Type B pancreatic cell (in vitro differentiated cells): ENCODE measurements at regions not wholly inside any gene's neighbourhood (a gene's known extent, or its start where the extent isn't known, plus 50 kb on each side); places are given as distances from the start of the nearest gene placed in this dataset.

Experiments
- DNase-seq: peaks from one replicate; pipeline ENCODE4 v3.0.0; 2021; ENCODE audit warnings: mixed read lengths; ENCODE audit not compliant: unreplicated experiment; ENCODE audit errors: extremely low spot score
- H3K27ac Mint-ChIP-seq: 2 replicates; pipeline ENCODE4 v1.8.0; 2021; ENCODE audit warnings: mild to moderate bottlenecking, mixed read lengths
- H3K27me3 Mint-ChIP-seq: 2 replicates; pipeline ENCODE4 v1.8.0; 2021; ENCODE audit warnings: mixed read lengths
- H3K36me3 Mint-ChIP-seq: 2 replicates; pipeline ENCODE4 v1.8.0; 2021; ENCODE audit warnings: mixed read lengths
- H3K4me1 Mint-ChIP-seq: one replicate; pipeline ENCODE4 v1.8.0; 2021; ENCODE audit warnings: mixed read lengths; ENCODE audit not compliant: unreplicated experiment
- H3K4me3 Mint-ChIP-seq: 2 replicates; pipeline ENCODE4 v1.8.0; 2021; ENCODE audit warnings: mild to moderate bottlenecking, mixed read lengths
- H3K9me3 Mint-ChIP-seq: 2 replicates; pipeline ENCODE4 v1.8.0; 2021; ENCODE audit warnings: mixed read lengths
- CTCF ChIP-seq: fragments of 200-600 bp; sonication (generic); conservative IDR thresholded peaks from 2 replicates; pipeline ENCODE4 v1.5.0; 2021; ENCODE audit warnings: antibody characterized with exemption, mild to moderate bottlenecking

GRCh38 chr1:82323144-82323841, 522.6 kb downstream of the ADGRL2 start:
- TF ChIP-seq CTCF: no peak
- Mint-ChIP-seq H3K9me3 (peaks cover 4% of the 10 kb centered on the region), H3K27ac (no peak overlapping the region), H3K27me3 (no peaks in the 10 kb centered on the region), H3K4me1 (peaks cover 7% of the 10 kb centered on the region), H3K4me3 (no peak overlapping the region), H3K36me3 (no peaks in the 10 kb centered on the region)
- no peak for DNase-seq

DNA sequence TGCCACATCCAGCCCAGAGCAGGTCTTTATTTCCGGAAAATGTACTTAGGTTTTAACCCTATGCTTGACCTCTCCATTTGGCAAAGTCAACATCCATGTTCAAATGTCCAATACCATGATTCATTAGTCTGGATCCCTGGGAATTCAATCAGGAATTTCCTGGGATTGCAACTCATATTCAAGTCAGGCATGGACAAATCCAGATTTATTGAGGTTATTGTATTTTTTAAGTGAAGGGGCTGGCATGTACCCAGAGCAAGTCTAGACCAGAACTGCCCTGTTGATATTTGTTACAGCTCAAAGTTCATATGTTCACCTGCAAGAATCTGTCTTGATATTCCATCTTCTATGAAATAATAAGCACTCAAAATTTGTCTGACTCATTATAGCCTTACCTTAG, 521.1 kb downstream of the ADGRL2 start:
- Mint-ChIP-seq H3K4me1 (peaks cover 7% of the 10 kb centered on the region), H3K27ac (no peak overlapping the region), H3K9me3 (peaks cover 4% of the 10 kb centered on the region), H3K27me3 (no peaks in the 10 kb centered on the region), H3K36me3 (no peaks in the 10 kb centered on the region), H3K4me3 (no peak overlapping the region)
- no peak for DNase-seq
- TF ChIP-seq CTCF: no peak

DNA sequence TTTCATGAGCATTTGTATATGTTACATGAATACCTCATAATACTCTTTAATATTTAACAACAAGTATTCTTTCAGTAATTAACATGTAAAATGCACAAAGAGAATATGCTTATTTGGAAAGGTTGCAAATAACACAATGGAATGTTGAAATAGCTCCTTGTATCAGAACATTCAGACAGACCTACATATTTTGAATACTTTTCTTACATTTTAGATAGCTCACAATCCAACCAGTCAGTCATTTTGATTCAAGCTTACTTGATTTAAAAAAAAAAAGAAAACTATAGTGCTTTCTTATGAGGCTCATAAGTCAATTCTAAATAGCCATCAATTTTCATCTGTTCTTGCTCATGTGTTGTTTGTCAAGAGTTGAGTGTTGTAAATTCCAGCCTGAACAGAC, 518.8 kb downstream of the ADGRL2 start:
- no peaks in the 10 kb centered on the region for H3K36me3 Mint-ChIP-seq
- TF ChIP-seq CTCF: no peak

GRCh38 chr1:82318921-82319320, 518.2 kb downstream of the ADGRL2 start:
- Mint-ChIP-seq H3K4me3 (no peak overlapping the region), H3K27me3 (no peaks in the 10 kb centered on the region), H3K27ac (no peak overlapping the region), H3K4me1 (peaks cover 3% of the 10 kb centered on the region), H3K9me3 (peaks cover 12% of the 10 kb centered on the region), H3K36me3 (no peaks in the 10 kb centered on the region)
- DNase-seq: no peak
- no peak for TF ChIP-seq CTCF

More for the DNA sequence above, 518.8 kb downstream of the ADGRL2 start:
- DNase-seq: no peak
- Mint-ChIP-seq H3K9me3 (peaks cover 7% of the 10 kb centered on the region), H3K27ac (no peak overlapping the region), H3K27me3 (no peaks in the 10 kb centered on the region), H3K4me1 (peaks cover 3% of the 10 kb centered on the region), H3K4me3 (no peak overlapping the region)

GRCh38 chr1:82318265-82318664, 517.5 kb downstream of the ADGRL2 start:
- TF ChIP-seq CTCF: no peak
- no peaks in the 10 kb centered on the region for H3K4me1 Mint-ChIP-seq
- H3K27ac Mint-ChIP-seq: no peak overlapping the region
- H3K27me3 Mint-ChIP-seq: no peaks in the 10 kb centered on the region
- no peak for DNase-seq
- H3K4me3 Mint-ChIP-seq: no peak overlapping the region
- H3K36me3 Mint-ChIP-seq: no peaks in the 10 kb centered on the region
- H3K9me3 Mint-ChIP-seq: peaks cover 9% of the 10 kb centered on the region
